Retina (tissue), 1 donor: ENCODE measurements at regions not wholly inside any gene's neighbourhood (a gene's known extent, or its start where the extent isn't known, plus 50 kb on each side); places are given as distances from the start of the nearest gene placed in this dataset.
A peak's percentile ranks its signal among the peaks of the same experiment; 100 is the strongest.
"Not testable (repeated sequence)": the region's sequence is repeated elsewhere in the genome, so short reads cannot be mapped to it uniquely, and the experiment has no call there.

Source experiments
- DNase-seq: peaks from one replicate; pipeline ENCODE4 v3.0.0-alpha.2; 2016

DNA sequence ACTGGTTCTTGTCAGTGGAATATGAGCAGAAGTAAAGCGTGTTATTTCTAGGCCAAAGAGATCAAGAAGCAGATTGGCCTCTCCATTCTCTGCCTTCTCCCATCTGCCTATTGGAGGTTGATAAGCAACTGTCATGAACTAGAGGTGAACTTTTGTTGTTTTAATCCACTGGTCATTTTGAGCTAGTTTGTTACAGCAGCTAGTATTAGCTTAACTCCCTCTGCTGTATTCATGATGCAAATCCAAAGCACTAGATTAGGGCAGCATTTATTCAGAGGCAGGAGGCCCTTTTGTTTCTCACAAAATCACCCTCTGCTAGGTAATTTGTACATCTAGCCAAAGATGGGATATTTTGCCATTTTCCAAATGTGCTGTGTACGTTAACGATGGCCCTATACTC lies 97.3 kb upstream of the DPT start:
- no peak for DNase-seq

- no peak for DNase-seq
Measured at GRCh38 chr1:168827557-168827956, 98.6 kb upstream of the DPT start.

DNA sequence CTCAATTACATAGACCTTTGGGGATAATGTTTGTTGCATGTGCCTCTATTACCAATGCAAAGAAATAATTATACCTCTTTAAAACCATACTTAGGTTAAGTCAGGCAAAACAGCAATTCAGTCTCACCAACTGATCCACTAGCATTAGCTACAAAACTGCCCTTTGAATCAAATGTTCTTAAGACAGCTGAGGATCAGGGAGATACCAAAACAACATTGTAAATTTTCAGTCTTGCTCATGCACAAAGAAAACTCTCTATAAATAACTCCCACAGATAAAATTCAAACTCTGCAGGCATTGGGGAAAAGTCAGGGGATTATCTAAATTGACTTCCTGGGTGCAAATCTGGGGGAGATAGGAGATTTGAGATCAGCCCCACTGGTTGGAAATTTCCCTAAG lies 100.9 kb upstream of the DPT start:
- DNase-seq = no peak

DNA sequence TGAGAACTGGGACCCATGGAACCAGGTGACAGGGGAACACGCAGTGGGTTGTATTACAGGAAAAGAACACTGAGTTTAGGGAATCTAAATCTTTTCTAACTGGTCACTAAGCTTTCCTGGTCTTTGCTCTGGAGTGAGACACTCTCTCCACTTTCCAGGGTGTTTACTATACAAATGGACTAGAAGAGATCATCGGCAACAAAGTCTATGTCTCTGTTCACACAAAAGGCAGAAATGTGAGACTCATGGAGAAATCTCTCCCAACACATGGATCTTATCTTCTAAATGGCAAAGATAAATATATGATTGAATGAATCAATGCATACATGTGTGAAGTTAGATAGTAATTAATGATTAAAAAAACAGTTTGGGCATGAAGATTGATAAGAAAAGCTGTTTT lies 101.6 kb upstream of the DPT start:
- DNase-seq = no peak

DNA sequence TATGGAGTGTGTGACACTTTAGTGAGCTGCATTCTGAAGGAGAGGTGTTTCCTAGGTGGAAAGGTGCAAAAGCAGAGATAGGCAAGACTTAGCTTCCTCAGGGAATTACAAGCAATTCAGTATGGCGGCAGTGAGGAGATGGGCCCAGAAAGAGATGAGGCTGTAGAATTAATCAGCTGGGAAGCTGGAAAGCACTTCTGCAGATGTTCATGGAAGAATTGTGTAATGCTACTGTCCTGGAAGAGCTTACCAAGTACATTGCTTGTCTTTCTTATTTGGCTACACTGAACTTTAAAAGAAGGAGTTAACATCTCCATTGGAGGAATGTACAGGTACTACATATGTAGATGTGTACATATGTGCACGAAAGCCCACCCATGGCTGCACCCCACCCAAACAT lies 103.7 kb upstream of the DPT start:
- DNase-seq = no peak

GRCh38 chr1:168833362-168833761 lies 104.4 kb upstream of the DPT start:
- DNase-seq = no peak

- DNase-seq = no peak
Measured at GRCh38 chr1:168833801-168834224, 104.8 kb upstream of the DPT start.

DNA sequence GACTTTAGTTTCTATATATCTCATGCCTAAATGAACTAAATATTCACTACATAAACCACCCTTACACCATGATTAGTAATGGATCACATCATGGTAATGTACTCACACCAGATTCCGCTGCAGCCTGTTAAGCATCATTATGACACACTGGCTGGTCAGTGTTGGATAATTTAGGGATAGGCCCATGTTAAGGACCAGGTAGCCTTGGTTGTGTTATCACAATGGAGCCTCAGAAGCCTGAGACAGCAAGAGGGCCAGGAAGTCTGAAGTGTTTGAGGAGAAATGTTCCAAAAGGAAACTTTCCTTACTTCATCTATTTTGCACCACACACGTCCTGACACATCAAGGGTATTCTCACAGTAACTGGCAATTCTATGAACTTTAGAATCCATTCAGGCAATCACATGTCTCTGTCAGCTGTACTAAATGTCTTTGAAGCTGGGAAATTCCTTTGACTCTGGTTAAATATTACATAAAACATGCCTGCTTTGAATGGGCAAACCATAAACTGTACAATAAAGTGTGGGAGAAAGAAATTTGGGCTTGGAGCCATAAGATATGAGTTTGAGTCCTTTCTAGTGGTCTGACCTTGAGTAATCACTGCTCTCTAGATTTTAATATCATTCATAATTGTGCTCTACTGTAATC lies 105.3 kb upstream of the DPT start:
- DNase-seq = no peak

DNA sequence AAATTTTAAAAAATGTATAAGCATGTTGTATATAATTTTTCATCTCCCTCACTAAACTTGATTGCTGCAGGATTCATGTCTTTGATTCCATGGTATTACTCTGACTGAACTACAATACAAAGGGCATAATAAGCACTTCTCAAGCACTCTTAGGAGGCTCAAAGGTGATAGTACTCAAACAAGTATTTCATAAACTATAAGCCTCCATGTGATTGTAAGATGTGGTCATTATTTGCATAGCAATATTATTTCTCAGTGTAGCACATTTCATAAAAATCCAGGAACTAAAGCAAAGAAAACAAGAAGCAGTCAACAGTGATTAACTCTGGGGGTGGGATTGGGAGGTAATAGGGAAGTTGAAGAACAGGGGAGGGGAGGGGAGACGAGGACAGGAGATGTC lies 106.2 kb upstream of the DPT start:
- DNase-seq = no peak

DNA sequence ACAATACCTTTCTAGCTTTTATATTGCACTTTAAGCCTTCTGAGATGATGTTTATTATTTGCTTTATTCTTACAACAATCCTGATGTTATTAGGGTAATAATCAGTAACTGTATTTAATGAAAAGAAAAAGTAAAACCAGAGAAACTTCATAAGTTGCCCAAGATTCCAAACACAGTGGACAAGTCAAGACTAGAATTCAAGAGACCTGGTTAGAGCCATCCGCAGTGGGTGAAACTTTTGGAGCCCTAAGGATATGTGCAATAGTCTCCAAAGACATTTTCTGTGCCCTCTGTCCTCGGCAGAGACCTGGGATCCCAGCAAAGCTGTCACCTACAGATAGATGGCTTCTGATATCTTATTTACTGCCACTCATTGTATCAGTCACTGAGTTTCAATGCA lies 106.8 kb upstream of the DPT start:
- DNase-seq = no peak

DNA sequence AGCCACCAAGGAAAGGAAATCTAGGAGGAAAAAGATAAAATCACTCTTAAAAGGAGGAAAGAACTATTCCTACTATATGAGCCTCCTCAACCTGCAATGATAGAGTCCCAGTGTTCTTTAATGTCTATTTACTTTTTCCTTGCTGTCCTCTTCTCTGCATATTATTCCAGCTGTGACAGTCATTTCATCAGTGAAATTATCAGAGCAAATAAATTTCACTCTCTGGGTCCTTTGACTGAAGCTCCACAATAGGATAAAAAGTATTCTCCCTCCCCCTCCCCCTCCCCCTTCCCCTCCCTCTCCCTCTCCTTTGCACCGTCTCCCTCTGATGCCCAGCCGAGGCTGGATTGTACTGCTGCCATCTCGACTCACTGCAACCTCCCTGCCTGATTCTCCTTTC lies 107.5 kb upstream of the DPT start:
- no peak for DNase-seq

GRCh38 chr1:168837230-168837629 lies 108.2 kb upstream of the DPT start:
- not testable (repeated sequence) for DNase-seq

DNA sequence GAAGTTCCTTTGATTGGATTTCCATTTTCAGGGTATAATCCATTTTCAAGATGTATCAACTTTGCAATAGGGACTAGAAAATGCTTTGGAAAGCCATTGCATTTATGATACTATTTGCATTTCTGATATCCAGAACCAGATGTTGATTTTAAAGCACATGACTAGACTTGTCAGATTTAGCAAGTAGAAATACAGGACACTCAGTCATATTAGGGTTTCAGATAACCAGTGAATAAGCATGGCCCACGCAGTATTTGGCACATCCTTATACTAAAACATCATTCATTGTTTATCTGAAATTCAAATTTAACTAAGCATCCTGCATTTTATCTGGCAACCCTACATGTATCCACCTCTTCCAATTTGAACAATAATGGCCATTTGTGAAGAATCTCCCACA lies 113.3 kb upstream of the DPT start:
- no peak for DNase-seq

GRCh38 chr1:168842916-168843315 lies 113.9 kb upstream of the DPT start:
- no peak for DNase-seq

- DNase-seq = no peak
Measured at GRCh38 chr1:168843401-168843800, 114.4 kb upstream of the DPT start.

DNA sequence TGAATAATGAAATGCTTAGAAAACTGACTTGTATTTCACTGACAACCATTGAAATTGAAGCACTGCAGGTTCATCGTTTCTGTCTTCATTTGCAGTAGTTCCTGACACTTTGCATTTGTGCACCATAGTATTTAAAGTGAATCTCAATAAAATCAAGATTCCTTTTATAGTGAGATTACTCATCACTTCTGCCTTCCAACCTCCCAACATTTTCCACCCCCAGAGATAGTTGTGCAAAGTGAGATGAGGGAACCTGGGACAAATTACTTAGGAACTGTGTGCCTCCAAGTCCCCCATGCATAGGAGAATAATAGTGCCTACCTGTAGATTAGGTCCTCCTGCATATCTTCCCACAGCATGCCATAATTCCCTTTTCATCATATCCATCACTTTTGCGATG lies 114.9 kb upstream of the DPT start:
- DNase-seq = no peak

GRCh38 chr1:168845140-168845539 lies 116.1 kb upstream of the DPT start:
- no peak for DNase-seq

DNA sequence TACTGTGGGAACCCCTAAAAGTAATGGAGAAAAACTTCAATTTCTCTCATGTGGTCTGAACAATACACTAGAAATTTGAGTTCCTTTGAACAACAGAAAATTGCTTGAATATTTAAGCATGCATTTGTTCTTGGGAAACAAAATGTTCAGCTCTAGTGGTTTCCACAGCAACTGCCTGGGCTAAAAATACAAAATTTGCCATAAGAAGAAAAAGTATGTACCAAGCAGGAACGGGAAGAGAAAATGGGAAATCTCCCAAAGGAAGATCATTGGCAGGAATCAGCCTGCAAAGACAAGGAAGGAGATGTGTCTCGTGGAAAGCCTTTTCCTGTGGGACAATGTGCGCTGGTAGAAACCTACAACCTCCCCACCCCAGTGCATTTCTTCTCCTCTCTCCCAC lies 119.0 kb upstream of the DPT start:
- no peak for DNase-seq

GRCh38 chr1:168861421-168862004 lies 132.5 kb upstream of the DPT start:
- DNase-seq = no peak

DNA sequence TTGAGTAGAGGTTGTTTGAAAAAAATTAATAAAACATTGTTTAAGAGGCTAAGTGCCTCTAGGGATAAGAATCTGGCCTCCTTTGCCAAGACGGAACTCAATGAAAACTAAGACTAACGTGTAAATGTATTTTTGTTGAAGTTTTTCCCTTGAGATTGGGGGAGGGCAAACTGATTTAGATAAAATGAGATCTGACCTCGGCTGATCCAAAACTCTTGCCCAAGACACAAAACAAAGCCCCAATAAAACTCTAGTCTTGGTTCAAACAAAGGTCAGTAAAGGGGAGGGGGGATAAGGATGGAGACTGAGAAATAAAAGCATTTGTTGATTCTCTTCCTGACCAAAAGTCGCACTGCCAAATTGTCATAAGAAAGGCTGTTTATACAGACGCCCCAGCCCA lies 134.8 kb upstream of the DPT start:
- peak; percentile 7 for DNase-seq

DNA sequence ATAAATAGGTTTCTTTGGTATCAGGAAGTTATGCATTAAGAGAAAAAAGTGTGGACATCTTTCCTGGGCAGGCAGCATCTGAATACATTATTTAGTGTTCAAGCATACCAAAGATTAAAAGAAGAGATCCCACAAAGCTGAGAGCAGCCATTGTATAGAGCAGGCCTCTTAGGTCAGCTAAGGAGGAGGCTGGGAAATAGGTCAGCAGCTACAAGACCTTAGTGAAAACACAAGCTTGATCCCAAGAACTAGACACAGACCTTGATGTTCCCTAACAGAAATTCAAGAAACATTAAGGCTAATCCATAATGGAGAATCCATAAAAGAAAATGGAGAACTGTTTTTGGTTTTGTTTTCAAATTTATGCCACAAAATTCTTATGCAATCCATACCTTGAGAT lies 135.3 kb upstream of the DPT start:
- DNase-seq = peak; percentile 9

DNA sequence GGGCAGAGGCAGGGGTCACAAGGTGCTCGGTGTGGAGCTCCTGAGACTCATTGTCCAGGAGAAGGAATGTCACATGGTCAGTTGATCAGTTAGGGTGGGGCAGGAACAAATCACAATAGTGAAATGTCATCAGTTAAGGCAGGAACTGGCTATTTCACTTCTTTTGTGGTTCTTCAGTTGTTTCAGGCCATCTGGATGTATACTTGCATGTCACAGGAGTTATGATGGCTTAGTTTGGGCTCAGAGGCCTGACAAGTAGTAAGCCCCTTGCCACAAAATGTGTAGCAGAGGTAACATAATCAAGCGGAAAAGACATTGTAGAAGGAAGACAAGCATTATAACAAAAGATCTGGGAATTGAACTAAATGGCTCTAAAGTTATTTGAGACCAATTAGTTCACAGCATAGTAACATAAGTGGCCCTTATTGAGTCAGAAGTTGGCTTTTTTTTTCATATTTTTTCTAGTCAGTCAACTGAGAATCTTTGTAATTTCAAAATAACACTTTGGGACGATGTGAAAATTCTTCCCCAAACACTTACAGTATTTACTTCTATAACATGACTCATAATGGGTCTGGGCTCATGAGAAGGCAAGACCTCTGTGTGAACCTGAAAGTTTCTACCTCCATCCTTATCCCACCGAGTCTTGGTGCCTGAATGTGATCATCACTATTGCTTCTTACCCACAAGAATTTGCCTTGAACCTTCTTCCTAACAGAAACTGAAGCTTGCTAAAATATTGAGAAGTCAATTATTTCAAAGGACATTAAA lies 137.0 kb upstream of the DPT start:
- no peak for DNase-seq

GRCh38 chr1:168867941-168868634 lies 139.1 kb upstream of the DPT start:
- no peak for DNase-seq

DNA sequence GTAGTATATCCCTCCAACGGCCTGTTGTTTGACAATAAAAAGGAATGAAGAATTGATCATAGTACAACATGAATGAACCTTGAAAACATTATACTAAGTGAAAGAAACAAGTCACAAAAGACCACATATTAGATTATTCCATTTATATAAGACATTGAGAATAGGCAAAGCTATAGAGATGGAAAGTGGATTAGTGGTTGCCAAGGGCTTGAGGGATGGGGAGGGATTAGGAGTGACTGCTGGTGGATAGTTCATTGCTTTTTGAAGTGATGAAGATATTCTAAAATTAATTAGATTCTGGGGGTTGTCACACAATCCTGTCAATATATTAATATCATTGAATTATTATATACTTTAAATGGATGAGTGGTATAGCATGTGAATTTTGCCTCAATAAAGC lies 142.5 kb upstream of the DPT start:
- no peak for DNase-seq
